Astrocyte of the spinal cord (primary cell): ENCODE measurements at regions not wholly inside any gene's neighbourhood (a gene's known extent, or its start where the extent isn't known, plus 50 kb on each side); places are given as distances from the start of the nearest gene placed in this dataset.

ENCODE experiments used
- DNase-seq: peaks from one replicate; pipeline ENCODE4 v3.0.0; 2011; ENCODE audit warnings: low read depth, low spot score
- H3K4me3 ChIP-seq: 2 replicates; pipeline ENCODE4 v1.5.1; 2011; ENCODE audit warnings: low read depth, mild to moderate bottlenecking, low read length, moderate library complexity
- CTCF ChIP-seq: IDR thresholded peaks from 2 replicates; pipeline ENCODE4 v1.5.1; 2012; ENCODE audit warnings: low read depth, mild to moderate bottlenecking, low read length, inconsistent platforms
- in situ Hi-C: cut with HindIII; loops from 2 replicates; pipeline ENCODE4 v1.10.0; 2017; ENCODE audit warnings: low sequenced_read_pairs

GRCh38 chr9:29129763-29130162 is 1556.5 kb upstream of the C9orf72 start:
- in situ Hi-C loops, result no loop called here
- H3K4me3 ChIP-seq, result no peak overlapping the region
- no peak for TF ChIP-seq CTCF
- DNase-seq, result peak; percentile 1

DNA sequence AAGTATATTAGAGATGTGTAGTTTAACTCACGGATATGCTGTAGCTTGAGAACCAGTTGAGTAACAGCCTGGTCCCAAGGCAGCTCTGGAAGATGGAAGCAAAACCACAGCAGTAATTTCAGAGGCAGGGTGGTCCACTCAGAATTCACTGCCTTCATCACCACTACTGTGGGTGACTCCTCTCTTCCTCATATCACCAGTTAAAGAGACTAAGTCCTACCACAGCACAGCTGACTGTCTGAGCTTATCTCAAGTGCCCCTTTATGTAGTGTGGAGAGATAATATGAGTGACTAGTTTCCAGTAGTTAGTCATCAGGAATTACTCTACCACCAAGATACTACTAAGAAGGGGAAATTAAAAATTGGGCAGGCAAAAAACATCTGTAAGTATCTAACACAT is 1571.2 kb upstream of the C9orf72 start:
- H3K4me3 ChIP-seq, result no peak overlapping the region
- DNase-seq, result no peak
- in situ Hi-C loops, result no loop called here
- no peak for TF ChIP-seq CTCF

GRCh38 chr9:29150606-29151005 is 1577.3 kb upstream of the C9orf72 start:
- in situ Hi-C loops, result no loop called here
- no peak overlapping the region for H3K4me3 ChIP-seq
- peak; percentile 30 for DNase-seq
- no peak for TF ChIP-seq CTCF

DNA sequence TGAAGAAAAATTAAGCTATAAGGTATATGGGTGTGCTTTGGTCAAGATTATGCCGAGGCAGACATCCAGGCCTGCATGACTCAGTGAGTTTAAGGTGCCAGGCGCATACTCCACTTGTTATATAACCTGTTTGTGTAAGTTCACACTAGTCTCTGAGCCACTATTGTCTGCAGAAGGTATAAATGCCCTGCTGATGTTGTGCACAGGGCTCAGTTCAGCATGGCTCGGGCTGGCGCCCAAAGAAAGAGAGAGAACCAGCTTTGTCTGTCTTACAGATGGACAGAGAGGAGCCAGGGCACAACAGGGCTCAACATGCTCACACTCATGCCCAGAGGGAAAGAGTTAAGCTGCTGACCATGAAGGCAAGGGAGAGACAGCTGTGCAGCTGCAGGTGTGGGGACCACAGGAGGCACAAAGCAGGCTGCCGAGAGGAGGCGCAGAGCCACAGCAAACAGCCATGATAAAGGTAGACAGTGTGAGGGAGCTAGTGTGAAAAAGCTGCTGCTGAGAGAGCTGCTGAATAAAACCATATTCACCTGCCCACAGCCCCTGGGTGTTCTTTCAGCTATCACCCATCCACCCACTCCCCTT is 1587.6 kb upstream of the C9orf72 start:
- no peak overlapping the region for H3K4me3 ChIP-seq
- in situ Hi-C loops, result no loop called here
- no peak for TF ChIP-seq CTCF
- no peak for DNase-seq

- no peak for DNase-seq
- H3K4me3 ChIP-seq, result no peak overlapping the region
- in situ Hi-C loops, result no loop called here
- no peak for TF ChIP-seq CTCF
Observed at GRCh38 chr9:29174136-29174535, 1600.9 kb upstream of the C9orf72 start.

DNA sequence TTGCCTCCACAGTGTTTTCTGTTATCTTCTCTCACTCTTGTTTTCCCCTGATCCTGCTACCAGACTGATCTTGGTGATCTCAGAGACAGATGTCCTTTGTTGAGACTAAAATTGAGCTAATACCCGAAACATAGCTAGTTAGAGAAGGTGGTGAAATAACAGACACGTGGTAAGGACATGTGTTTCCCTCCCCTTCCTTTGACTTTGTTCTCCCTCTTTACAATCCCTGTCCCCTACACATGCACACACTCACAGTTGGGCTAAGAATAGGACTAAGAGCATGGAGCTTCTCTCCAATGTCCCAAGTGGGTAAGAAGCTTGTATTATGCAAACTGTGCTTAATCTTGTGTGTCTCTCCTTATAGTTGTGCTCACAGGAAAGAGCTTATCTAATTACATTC is 1603.0 kb upstream of the C9orf72 start:
- in situ Hi-C loops, result no loop called here
- no peak overlapping the region for H3K4me3 ChIP-seq
- no peak for DNase-seq
- no peak for TF ChIP-seq CTCF

DNA sequence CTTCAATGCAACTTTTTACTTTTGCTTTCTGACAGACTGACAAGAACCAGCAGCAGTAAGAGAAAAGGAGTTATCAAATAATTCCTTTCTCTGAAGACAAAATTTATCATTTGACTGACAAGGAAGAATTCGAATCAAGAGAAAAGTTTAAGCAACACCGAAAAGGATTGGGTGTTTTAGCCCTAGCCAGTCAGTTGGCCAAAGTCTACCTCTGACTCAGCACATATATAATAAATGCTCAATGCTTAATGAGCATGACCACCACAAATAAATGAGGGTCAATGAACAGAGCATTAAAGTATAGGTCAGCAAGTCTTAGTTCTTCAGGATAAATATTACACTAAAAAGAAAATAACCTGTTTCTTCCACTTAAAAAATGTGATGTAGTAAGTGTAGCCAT is 1603.5 kb upstream of the C9orf72 start:
- H3K4me3 ChIP-seq, result no peak overlapping the region
- peak; percentile 42 for DNase-seq
- in situ Hi-C loops, result no loop called here
- no peak for TF ChIP-seq CTCF
